SH-SY5Y (cell line): ENCODE measurements at regions not wholly inside any gene's neighbourhood (a gene's known extent, or its start where the extent isn't known, plus 50 kb on each side); places are given as distances from the start of the nearest gene placed in this dataset.

Source experiments
- GATA2 ChIP-seq: IDR thresholded peaks from 2 replicates; pipeline ENCODE4 v1.6.1; 2011; ENCODE audit warnings: mild to moderate bottlenecking, low read depth, low read length
- GATA3 ChIP-seq: IDR thresholded peaks from 2 replicates; pipeline ENCODE4 v1.6.1; 2011; ENCODE audit warnings: low read depth, mild to moderate bottlenecking, low read length, moderate library complexity

DNA sequence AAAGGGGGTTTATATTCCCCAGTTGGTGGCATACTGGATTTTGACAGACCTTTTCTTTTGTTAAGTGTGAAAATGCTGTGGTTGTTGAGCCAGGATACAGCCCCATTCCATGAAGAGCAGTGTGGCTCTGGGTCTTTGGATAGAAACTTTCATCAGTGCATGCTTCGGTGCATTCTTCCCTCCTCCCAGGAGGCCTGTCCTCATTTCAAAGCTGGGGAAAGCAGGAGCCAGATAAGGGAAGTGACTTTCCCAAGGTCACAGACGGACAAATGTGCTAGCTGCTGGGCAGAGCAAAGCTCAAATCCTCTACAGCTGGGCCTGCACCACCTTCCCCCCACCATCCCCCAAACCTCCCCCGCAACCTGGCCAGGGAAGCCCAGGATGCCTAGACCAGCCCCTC, 184.5 kb upstream of the NTM start:
- TF ChIP-seq GATA3 (no peak), GATA2 (no peak)
